SK-N-MC (cell line): ENCODE measurements at regions not wholly inside any gene's neighbourhood (a gene's known extent, or its start where the extent isn't known, plus 50 kb on each side); places are given as distances from the start of the nearest gene placed in this dataset.

Experiments
- EZH2 ChIP-seq: fragments of 200-600 bp; sonication (generic); IDR thresholded peaks from one replicate; pipeline ENCODE4 v1.6.1; 2017; ENCODE audit warnings: antibody characterized with exemption
- FOXP2 ChIP-seq: optimal IDR thresholded peaks from 2 replicates; pipeline ENCODE3; 2011; ENCODE audit warnings: mild to moderate bottlenecking, moderate library complexity; ENCODE audit not compliant: insufficient read depth; ENCODE audit errors: extremely low read length, control extremely low read depth
- POLR2AphosphoS5 ChIP-seq: IDR thresholded peaks from 2 replicates; pipeline ENCODE4 v1.6.1; 2012; ENCODE audit warnings: mild to moderate bottlenecking, low read depth, low read length, borderline replicate concordance

GRCh38 chr13:111396457-111396856, 76.0 kb downstream of the TEX29 start:
- TF ChIP-seq EZH2, result no peak
- no peak for TF ChIP-seq POLR2AphosphoS5
- no peak for TF ChIP-seq FOXP2
